ENCODE measurements at regions not wholly inside any gene's neighbourhood (a gene's known extent, or its start where the extent isn't known, plus 50 kb on each side); places are given as distances from the start of the nearest gene placed in this dataset.

DNA sequence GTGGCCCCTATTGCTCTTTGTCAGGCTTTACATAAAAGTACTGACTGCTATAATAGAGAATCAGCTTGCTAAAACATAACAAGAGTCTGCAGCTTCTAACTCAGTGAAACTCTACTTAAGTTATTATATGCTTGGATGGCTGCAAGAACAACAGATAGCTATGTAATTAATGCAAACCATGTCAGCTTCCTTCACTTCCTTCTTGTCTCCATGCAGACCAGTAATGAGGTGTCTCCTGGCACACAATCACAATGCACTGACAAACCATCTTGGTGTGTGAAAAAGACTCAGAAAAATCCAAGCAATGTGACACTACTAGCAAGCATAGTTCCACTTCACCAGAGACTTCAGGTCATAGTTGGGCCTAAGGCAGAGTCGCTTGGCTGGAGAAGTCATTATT is 2068.9 kb upstream of the PIK3C3 start:
- POLR2A ChIA-PET: no interaction called here

More for the DNA sequence above, 2068.9 kb upstream of the PIK3C3 start:
- ChIA-PET RAD21 (ENCODE audit: unreplicated experiment) (no interaction called here), CTCF (interaction anchor here (2.7 kb wide), 1 partner anchor 14 kb away, joined by 7 read pairs; no protein-coding TSS in a partner anchor), SMC1A (ENCODE audit: uncharacterized antibody, unreplicated experiment) (interaction anchor here (1.3 kb wide), 1 partner anchor 9 kb away, joined by 4 read pairs; no protein-coding TSS in a partner anchor)
- intact Hi-C loops (cut with micrococcal nuclease; ENCODE audit: unreplicated experiment) (no loop called here), in situ Hi-C loops (cut with MboI) (no loop called here)
- WGBS (ENCODE audit: insufficient coverage, insufficient replicate concordance, low lambda C conversion rate, missing lambda C conversion rate): 0% methylated on average over 1 of the region's 1 CpG
- DNase-seq (ENCODE audit: low read depth, low spot score): no peak
- no peak for FAIRE-seq
- Histone ChIP-seq H3K4me1 (ENCODE audit: control insufficient read depth, insufficient read depth, low read length) (no peaks in the 10 kb centered on the region), H2AFZ (ENCODE audit: control insufficient read depth, low read depth, low read length) (no peak overlapping the region), H4K20me1 (ENCODE audit: control insufficient read depth, insufficient read depth) (no peaks in the 10 kb centered on the region), H3K36me3 (ENCODE audit: control insufficient read depth in 2 of 2, insufficient read depth in 2 of 2, low read length in 1 of 2) (no peaks in the 10 kb centered on the region), H3K4me2 (ENCODE audit: control insufficient read depth, insufficient read depth) (no peak overlapping the region), H3K9me3 (replicated peaks; ENCODE audit: control insufficient read depth, insufficient read depth, low read length) (no peaks in the 10 kb centered on the region), H3K9ac (ENCODE audit: control insufficient read depth, insufficient read depth, low read length) (no peak overlapping the region), H3K27ac (ENCODE audit: control insufficient read depth, insufficient read depth) (no peak overlapping the region), H3K27me3 (replicated peaks in 1 of 2; ENCODE audit: control insufficient read depth in 2 of 2, insufficient read depth in 2 of 2, low read length in 1 of 2) (no peaks in the 10 kb centered on the region), H3K79me2 (ENCODE audit: control insufficient read depth, insufficient read depth, low read length) (no peaks in the 10 kb centered on the region), H3K4me3 (no peak overlapping the region)
- no peak for ATAC-seq
- TF ChIP-seq, protein P1, sequence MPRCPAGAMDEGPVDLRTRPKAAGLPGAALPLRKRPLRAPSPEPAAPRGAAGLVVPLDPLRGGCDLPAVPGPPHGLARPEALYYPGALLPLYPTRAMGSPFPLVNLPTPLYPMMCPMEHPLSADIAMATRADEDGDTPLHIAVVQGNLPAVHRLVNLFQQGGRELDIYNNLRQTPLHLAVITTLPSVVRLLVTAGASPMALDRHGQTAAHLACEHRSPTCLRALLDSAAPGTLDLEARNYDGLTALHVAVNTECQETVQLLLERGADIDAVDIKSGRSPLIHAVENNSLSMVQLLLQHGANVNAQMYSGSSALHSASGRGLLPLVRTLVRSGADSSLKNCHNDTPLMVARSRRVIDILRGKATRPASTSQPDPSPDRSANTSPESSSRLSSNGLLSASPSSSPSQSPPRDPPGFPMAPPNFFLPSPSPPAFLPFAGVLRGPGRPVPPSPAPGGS (IDR thresholded peaks at IDR 0.05; ENCODE audit: borderline replicate concordance, insufficient read depth, low read depth, low read length, poor library complexity, severe bottlenecking): no peak
- TF ChIP-seq ZNF274 (IDR thresholded peaks at IDR 0.05; ENCODE audit: insufficient read depth, insufficient read length) (no peak), ASH2L (IDR thresholded peaks at IDR 0.05; ENCODE audit: borderline replicate concordance, low read depth) (no peak), EP300 (IDR thresholded peaks at IDR 0.05; ENCODE audit: borderline replicate concordance in 1 of 2, control insufficient read depth in 1 of 2, low read depth in 2 of 2, low read length in 2 of 2) (no peak), PAX8 (IDR thresholded peaks at IDR 0.05) (no peak), NFXL1 (IDR thresholded peaks at IDR 0.05; ENCODE audit: borderline replicate concordance) (no peak), TBL1XR1 (IDR thresholded peaks at IDR 0.05; ENCODE audit: low read depth, low read length) (no peak), GABPA (IDR thresholded peaks at IDR 0.05; ENCODE audit: low read depth) (no peak), POLR2AphosphoS2 (IDR thresholded peaks at IDR 0.05; ENCODE audit: low read depth, low read length) (no peak), CREB1 (IDR thresholded peaks at IDR 0.05; ENCODE audit: low read depth) (no peak), SRF (IDR thresholded peaks at IDR 0.05; ENCODE audit: low read depth in 2 of 2, low read length in 2 of 2) (no peak), NR2F1 (conservative IDR thresholded peaks at IDR 0.05) (no peak), ZNF622 (IDR thresholded peaks at IDR 0.05) (no peak), MTA3 (IDR thresholded peaks at IDR 0.05; ENCODE audit: borderline replicate concordance, low read length) (no peak), SIN3A (IDR thresholded peaks at IDR 0.05; ENCODE audit: low read depth, low read length) (no peak), ZNF217 (IDR thresholded peaks at IDR 0.05) (no peak), ATF7 (IDR thresholded peaks at IDR 0.05; ENCODE audit: low read depth) (no peak)
- TF ChIP-seq, protein P2, sequence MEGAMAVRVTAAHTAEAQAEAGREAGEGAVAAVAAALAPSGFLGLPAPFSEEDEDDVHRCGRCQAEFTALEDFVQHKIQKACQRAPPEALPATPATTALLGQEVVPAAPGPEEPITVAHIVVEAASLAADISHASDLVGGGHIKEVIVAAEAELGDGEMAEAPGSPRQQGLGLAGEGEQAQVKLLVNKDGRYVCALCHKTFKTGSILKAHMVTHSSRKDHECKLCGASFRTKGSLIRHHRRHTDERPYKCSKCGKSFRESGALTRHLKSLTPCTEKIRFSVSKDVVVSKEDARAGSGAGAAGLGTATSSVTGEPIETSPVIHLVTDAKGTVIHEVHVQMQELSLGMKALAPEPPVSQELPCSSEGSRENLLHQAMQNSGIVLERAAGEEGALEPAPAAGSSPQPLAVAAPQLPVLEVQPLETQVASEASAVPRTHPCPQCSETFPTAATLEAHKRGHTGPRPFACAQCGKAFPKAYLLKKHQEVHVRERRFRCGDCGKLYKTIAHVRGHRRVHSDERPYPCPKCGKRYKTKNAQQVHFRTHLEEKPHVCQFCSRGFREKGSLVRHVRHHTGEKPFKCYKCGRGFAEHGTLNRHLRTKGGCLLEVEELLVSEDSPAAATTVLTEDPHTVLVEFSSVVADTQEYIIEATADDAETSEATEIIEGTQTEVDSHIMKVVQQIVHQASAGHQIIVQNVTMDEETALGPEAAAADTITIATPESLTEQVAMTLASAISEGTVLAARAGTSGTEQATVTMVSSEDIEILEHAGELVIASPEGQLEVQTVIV (IDR thresholded peaks at IDR 0.05; ENCODE audit: borderline replicate concordance, partially characterized antibody): no peak
- TF ChIP-seq, protein P3, sequence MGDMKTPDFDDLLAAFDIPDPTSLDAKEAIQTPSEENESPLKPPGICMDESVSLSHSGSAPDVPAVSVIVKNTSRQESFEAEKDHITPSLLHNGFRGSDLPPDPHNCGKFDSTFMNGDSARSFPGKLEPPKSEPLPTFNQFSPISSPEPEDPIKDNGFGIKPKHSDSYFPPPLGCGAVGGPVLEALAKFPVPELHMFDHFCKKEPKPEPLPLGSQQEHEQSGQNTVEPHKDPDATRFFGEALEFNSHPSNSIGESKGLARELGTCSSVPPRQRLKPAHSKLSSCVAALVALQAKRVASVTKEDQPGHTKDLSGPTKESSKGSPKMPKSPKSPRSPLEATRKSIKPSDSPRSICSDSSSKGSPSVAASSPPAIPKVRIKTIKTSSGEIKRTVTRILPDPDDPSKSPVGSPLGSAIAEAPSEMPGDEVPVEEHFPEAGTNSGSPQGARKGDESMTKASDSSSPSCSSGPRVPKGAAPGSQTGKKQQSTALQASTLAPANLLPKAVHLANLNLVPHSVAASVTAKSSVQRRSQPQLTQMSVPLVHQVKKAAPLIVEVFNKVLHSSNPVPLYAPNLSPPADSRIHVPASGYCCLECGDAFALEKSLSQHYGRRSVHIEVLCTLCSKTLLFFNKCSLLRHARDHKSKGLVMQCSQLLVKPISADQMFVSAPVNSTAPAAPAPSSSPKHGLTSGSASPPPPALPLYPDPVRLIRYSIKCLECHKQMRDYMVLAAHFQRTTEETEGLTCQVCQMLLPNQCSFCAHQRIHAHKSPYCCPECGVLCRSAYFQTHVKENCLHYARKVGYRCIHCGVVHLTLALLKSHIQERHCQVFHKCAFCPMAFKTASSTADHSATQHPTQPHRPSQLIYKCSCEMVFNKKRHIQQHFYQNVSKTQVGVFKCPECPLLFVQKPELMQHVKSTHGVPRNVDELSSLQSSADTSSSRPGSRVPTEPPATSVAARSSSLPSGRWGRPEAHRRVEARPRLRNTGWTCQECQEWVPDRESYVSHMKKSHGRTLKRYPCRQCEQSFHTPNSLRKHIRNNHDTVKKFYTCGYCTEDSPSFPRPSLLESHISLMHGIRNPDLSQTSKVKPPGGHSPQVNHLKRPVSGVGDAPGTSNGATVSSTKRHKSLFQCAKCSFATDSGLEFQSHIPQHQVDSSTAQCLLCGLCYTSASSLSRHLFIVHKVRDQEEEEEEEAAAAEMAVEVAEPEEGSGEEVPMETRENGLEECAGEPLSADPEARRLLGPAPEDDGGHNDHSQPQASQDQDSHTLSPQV (IDR thresholded peaks at IDR 0.05): no peak
- BruUV-seq (replicated peaks): no TSS peak

Measured in GM12878 (cell line).